Neutrophil (primary cell): ENCODE measurements at regions not wholly inside any gene's neighbourhood (a gene's known extent, or its start where the extent isn't known, plus 50 kb on each side); places are given as distances from the start of the nearest gene placed in this dataset.

Source experiments
- H3K27ac ChIP-seq: fragments of 200-600 bp; sonication (generic); 2 replicates; pipeline ENCODE4 v1.5.1; 2016; ENCODE audit warnings: mild to moderate bottlenecking, moderate library complexity
- H3K27me3 ChIP-seq: fragments of 200-600 bp; sonication (generic); 2 replicates; pipeline ENCODE4 v1.6.0; 2016; ENCODE audit warnings: mild to moderate bottlenecking
- H3K36me3 ChIP-seq: fragments of 200-600 bp; sonication (generic); 2 replicates; pipeline ENCODE4 v1.5.1; 2017
- H3K4me1 ChIP-seq, 2 experiments: fragments of 200-600 bp in 1 of 2; sonication (generic) in 1 of 2; 1 replicate in 1 of 2; 2 replicates in 1 of 2; pipeline versions ENCODE4 v1.5.1 to v1.6.1; 2013 to 2016; ENCODE audit warnings: low read depth in 1 of 2, low read length in 1 of 2, mild to moderate bottlenecking in 1 of 2, moderate library complexity in 1 of 2; ENCODE audit not compliant: control insufficient read depth in 1 of 2, insufficient read depth in 1 of 2
- H3K4me3 ChIP-seq, 2 experiments: fragments of 200-600 bp in 1 of 2; sonication (generic) in 1 of 2; 1 replicate in 1 of 2; 2 replicates in 1 of 2; pipeline ENCODE4 v1.5.1; 2013 to 2016; ENCODE audit warnings: low read depth in 1 of 2, low read length in 1 of 2, mild to moderate bottlenecking in 1 of 2, moderate library complexity in 1 of 2
- H3K9me3 ChIP-seq: fragments of 200-600 bp; sonication (generic); 2 replicates; pipeline ENCODE4 v1.5.1; 2016
- CTCF ChIP-seq: fragments of 200-600 bp; sonication (generic); IDR thresholded peaks from 2 replicates; pipeline ENCODE4 v1.5.1; 2016; ENCODE audit warnings: antibody characterized with exemption

GRCh38 chr4:128471576-128471975, 184.0 kb upstream of the PGRMC2 start:
- H3K9me3 ChIP-seq = no peaks in the 10 kb centered on the region
- H3K27ac ChIP-seq = no peak overlapping the region
- no peak for TF ChIP-seq CTCF
- no peaks in the 10 kb centered on the region for H3K4me1 ChIP-seq
- H3K36me3 ChIP-seq = no peaks in the 10 kb centered on the region
- no peaks in the 10 kb centered on the region for H3K27me3 ChIP-seq
- no peak overlapping the region for H3K4me3 ChIP-seq

GRCh38 chr4:128470492-128471053, 183.0 kb upstream of the PGRMC2 start:
- no peak overlapping the region for H3K4me3 ChIP-seq
- H3K27me3 ChIP-seq = no peaks in the 10 kb centered on the region
- H3K36me3 ChIP-seq = no peaks in the 10 kb centered on the region
- no peak for TF ChIP-seq CTCF
- H3K27ac ChIP-seq = no peak overlapping the region
- H3K4me1 ChIP-seq = no peaks in the 10 kb centered on the region
- no peaks in the 10 kb centered on the region for H3K9me3 ChIP-seq

GRCh38 chr4:128468123-128468989, 180.7 kb upstream of the PGRMC2 start:
- H3K4me3 ChIP-seq = no peak overlapping the region
- H3K4me1 ChIP-seq = no peaks in the 10 kb centered on the region
- no peaks in the 10 kb centered on the region for H3K9me3 ChIP-seq
- TF ChIP-seq CTCF = no peak
- H3K36me3 ChIP-seq = no peaks in the 10 kb centered on the region
- H3K27me3 ChIP-seq = no peaks in the 10 kb centered on the region
- H3K27ac ChIP-seq = no peak overlapping the region

- no peak for TF ChIP-seq CTCF
- no peak overlapping the region for H3K27ac ChIP-seq
- H3K36me3 ChIP-seq = no peaks in the 10 kb centered on the region
- no peaks in the 10 kb centered on the region for H3K9me3 ChIP-seq
- no peaks in the 10 kb centered on the region for H3K27me3 ChIP-seq
- H3K4me3 ChIP-seq = no peak overlapping the region
- H3K4me1 ChIP-seq = no peaks in the 10 kb centered on the region
These were observed 177.9 kb upstream of the PGRMC2 start for GRCh38 chr4:128465523-128465922.

- Histone ChIP-seq H3K4me3 (no peak overlapping the region), H3K9me3 (no peaks in the 10 kb centered on the region), H3K4me1 (no peaks in the 10 kb centered on the region), H3K27me3 (no peaks in the 10 kb centered on the region), H3K27ac (no peak overlapping the region), H3K36me3 (no peaks in the 10 kb centered on the region)
- TF ChIP-seq CTCF = no peak
These were observed 175.4 kb upstream of the PGRMC2 start for GRCh38 chr4:128463006-128463405.
